ENCODE measurements at regions not wholly inside any gene's neighbourhood (a gene's known extent, or its start where the extent isn't known, plus 50 kb on each side); places are given as distances from the start of the nearest gene placed in this dataset.

GRCh38 chr2:120936476-120937334 lies 201.0 kb downstream of the GLI2 start:
- DNase-seq (ENCODE audit: low read depth) = no peak

DNA sequence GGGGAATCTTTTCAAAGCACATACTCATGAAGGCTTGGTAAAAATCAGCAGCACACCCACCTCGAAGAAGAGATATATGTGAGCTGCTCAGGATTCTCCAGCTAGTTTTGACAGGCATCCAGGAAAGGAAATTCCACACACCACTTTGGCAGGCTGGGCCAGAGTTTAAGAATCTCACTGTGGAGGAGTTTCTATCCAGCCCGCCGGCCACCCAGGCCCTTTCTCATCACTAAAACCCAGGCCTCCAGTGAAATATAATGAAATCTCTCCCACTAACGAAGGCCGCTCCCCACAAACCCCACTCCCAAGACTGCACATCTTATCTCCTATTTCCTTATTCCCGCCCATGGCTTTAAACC lies 202.0 kb downstream of the GLI2 start:
- DNase-seq (ENCODE audit: low read depth) = no peak

DNA sequence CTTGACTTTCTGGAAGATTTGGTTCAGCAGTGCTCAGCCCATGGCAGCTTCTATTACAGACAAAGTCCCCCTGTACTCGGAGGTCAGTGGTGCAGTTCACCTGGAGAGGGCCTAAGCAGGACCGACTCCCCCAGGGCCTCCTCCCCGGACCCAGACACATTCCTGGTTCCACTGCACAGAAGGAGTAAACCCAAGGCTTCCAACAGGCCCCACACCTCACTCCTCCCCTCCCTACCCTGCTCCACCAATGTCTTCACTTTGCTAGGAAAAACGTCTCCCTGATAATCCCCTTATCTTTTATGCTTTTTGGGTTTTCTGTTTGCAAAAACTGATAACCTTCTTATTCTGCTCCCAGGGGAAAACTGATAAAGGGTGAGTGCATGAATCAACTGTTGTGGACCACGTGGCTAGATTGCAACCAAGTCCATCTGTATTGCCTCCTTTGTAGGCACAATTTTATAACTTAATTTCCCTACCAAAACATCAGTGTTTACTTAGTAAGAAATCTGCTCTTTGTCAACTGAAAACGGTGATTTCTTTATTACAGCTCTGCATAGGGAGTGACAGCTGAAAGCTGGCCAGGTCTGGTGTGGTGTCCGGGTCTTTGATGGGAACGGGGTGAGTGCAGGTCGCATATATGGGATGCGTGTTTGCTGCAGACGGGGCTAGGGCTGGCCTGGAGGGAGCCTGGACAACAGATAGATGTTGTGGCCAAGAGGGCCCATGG lies 202.5 kb downstream of the GLI2 start:
- DNase-seq (ENCODE audit: low read depth) = no peak

DNA sequence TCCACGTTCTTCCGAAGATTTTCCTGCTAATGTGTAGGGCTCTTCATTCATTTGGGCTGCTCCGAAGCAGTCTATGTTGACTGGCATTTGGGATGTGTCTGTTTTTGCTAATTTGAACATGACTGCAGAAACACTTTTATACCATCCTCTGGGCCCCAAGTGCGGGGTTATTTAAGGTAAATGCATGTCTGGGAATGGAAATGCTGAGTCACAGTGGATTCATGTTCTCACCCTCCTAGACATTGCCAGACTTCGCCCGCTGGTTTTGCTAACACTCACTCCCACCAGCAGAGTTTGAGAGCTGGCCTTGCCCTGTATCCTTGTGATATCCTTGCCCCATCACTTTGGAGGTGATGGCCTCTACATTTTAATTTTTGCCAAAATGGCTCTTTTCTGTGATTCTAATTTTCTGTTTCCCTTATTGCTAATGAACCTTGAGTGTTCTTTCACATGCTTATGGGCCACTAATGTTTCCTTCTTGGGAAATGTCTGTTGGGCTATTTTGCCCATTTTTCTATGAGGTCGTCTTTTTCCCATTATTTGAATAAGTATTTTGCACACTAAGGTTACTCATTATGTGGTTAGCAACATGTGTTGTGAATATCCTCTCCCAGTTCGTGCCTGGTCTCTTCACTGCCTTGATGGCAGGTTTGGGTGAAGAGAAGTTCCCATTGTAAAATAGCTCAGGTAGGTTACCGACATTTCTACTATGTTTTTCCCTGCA lies 204.1 kb downstream of the GLI2 start:
- no peak for DNase-seq (ENCODE audit: low read depth)

- DNase-seq (ENCODE audit: low read depth) = no peak
These were observed 204.6 kb downstream of the GLI2 start for GRCh38 chr2:120940319-120940696.

- no peak for DNase-seq (ENCODE audit: low read depth)
These were observed 205.1 kb downstream of the GLI2 start for GRCh38 chr2:120940726-120941256.

DNA sequence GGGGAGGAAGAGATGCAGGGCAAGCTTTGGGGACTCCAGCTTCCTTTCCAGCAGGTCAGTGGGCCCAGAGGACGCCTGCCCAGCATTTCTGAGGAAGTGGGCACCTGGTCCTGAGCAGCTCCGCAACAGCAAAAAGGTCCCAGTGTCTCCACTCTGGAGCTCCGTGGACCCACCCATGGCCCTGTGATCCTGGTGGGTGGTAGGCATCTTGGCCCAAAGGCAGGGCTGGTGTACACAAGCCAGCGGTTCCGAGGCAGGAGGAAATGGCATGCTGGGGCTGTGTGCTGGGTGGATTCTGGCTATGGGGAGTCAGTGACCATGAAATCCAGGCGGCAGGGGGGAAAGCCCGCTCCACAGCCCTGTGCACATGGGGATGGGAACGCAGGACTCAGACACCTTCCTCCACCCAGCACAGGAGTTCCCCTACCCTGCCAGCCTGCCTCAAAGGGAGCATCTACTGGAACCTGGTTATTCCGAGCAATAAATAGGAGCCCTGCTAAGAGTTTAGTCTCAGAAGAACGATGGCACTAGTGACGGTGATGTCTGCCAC lies 206.0 kb downstream of the GLI2 start:
- no peak for DNase-seq (ENCODE audit: low read depth)

DNA sequence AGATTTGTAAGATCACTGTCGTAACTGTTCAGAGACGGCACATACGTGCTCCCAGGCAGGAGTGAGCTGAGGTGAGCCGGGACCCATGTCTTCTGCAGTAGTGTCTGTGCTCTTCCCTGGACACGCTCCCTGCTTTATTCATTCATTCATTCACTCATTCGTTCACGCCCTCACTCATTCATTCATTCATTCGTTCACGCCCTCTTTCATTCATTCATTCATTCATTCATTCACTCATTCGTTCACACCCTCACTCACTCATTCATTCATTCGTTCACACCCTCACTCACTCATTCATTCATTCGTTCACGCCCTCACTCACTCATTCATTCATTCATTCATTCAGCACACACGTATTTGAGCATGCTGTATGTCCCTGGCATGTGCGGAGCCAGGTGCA lies 207.0 kb downstream of the GLI2 start:
- no peak for DNase-seq (ENCODE audit: low read depth)

- no peak for DNase-seq (ENCODE audit: low read depth)
These were observed 207.9 kb downstream of the GLI2 start for GRCh38 chr2:120943403-120944034.

DNA sequence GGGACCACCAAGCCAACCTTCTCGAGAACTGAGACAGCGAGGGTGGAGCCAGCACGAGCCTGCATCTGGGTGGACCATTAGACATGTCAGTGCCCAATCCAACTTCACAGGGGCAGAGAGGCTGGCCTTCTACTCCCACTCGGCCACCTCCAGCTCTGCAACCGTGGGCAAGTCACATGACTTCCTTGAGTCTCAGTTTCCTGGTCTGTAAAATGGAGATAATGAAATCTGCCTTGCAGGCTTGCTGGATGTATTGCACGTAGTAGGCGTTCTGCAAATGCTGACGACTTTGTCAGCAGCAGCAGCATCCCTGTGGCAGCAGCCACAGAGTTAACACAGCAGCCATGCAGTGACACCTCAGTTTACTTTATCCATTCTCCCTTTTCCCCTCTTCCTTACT lies 208.9 kb downstream of the GLI2 start:
- DNase-seq (ENCODE audit: low read depth) = no peak

DNA sequence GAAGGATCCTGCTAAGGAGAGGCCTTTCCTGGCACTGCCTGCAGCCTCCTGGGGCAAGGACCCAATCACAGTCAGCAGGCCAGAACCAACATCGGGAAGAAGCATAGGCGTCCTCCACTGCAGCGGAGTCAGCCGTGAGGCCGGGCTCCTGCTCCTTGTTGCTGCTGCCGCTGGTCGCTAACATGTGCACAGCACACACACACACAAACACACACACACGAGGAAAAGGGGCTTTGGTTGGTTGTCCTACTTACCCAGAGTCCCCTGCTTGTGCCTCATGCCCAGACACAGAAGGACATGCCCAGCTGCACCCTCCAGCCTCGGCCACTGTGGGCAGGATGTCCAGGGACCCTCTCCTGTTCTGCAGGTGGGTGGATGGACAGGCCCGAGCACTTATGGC lies 209.4 kb downstream of the GLI2 start:
- no peak for DNase-seq (ENCODE audit: low read depth)

GRCh38 chr2:120945832-120946499 lies 210.3 kb downstream of the GLI2 start:
- DNase-seq (ENCODE audit: low read depth) = no peak

- DNase-seq (ENCODE audit: low read depth) = no peak
These were observed 211.7 kb downstream of the GLI2 start for GRCh38 chr2:120947327-120947726.

GRCh38 chr2:120947982-120948661 lies 212.5 kb downstream of the GLI2 start:
- DNase-seq (ENCODE audit: low read depth) = no peak

- no peak for DNase-seq (ENCODE audit: low read depth)
These were observed 213.0 kb downstream of the GLI2 start for GRCh38 chr2:120948662-120949011.

- no peak for DNase-seq (ENCODE audit: low read depth)
These were observed 213.6 kb downstream of the GLI2 start for GRCh38 chr2:120949027-120949956.

DNA sequence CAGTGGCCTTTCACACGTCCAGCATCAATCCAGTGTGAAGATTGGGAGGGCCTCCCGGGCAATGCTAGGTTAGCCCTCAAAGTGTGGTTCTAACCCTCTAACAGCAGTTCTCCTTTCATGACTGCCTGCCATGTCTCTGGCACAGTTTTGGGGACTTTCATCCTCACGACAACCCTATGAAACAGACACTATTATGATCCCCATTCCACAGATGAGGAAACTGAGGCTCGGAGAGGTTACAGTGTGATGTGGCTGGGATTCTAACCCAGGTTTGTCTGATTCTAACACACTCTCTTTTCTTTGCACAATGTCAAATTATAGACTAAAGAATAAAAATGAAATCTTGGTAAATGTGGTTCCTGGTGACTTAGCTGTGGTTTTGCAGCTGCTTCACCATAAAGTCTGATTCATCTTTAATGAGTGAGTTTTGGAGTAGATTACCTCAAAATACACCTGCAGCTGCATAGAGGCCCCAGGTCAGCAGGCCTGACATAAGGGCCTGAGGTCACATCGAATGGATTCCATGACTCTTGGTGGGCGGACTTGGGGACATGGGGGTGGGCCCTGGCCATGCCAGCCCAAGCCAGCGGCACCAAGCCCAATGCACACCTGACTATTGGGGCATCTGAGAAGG lies 214.4 kb downstream of the GLI2 start:
- DNase-seq (ENCODE audit: low read depth) = no peak

DNA sequence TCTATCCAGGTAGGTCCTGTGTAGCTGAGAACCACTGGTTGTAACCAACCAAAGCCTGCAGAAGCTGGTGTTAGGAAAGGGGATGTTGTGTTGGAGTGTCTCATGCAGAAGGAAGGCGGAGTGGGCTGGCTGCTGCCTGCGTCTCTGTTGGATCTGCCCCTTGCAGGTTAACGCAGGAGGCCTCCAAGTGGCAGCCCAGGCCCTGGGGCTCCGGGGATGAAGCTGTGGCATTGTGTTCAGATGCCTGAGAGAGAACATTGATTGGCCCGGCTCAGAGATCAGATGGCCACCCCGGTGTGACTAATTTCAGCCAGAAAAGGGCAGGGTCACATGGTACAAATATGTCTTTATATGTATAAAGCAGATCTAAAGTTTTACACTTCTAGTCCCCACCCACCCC lies 216.0 kb downstream of the GLI2 start:
- no peak for DNase-seq (ENCODE audit: low read depth)

DNA sequence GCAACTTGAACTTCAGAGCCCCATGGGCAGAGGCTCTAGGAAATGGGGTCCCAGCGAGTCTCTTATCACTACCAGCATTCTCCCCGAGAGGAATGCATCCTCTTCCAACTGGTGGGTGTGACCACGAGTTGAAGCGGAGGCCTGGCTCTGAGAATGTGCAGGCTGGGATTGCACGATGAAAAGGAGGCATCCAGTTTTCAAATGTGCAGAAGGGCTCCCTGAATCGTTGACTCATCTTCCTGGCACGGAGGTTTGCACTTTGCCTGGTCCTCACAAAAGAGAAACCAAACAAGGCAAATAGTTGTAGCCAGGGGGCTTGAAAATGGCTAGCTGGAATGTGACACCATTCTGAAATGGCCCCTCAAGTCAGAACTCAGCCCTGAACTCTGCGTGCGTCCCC lies 216.7 kb downstream of the GLI2 start:
- DNase-seq (ENCODE audit: low read depth) = no peak

Data from T follicular helper cell (primary cell).